ENCODE measurements at regions not wholly inside any gene's neighbourhood (a gene's known extent, or its start where the extent isn't known, plus 50 kb on each side); places are given as distances from the start of the nearest gene placed in this dataset.
"Not testable (repeated sequence)": the region's sequence is repeated elsewhere in the genome, so short reads cannot be mapped to it uniquely, and the experiment has no call there.

- TF ChIP-seq POLR2A, CTCF (IDR thresholded peaks at IDR 0.05): not testable (repeated sequence)
Observed at GRCh38 chr1:9445081-9445480, 94.2 kb upstream of the SLC25A33 start.

Measured in prostate gland (tissue), 2 donors.